ENCODE measurements at regions not wholly inside any gene's neighbourhood (a gene's known extent, or its start where the extent isn't known, plus 50 kb on each side); places are given as distances from the start of the nearest gene placed in this dataset.

DNA sequence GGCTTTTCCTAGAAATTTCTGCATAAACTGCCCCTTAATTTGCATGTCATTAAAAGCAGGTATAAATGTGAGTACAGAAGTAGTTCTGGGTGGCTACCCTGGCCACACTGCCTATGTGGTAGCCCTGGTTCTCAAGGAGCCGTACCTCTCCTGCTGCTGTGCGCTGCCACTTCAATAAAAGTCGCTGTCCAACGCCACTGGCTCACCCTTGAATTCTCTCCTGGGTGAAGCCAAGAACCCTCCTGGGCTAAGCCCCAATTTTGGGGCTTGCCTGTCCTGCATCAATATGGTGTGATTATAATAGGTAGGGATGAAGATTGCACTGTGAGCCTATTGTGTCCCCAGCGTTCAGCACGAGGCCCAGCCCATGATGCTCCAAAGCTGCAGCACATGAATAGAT is 65.6 kb upstream of the C1orf174 start:
- Histone ChIP-seq H3K27me3 (replicated peaks; ENCODE audit: insufficient read depth) (no peaks in the 10 kb centered on the region), H3K36me3 (no peaks in the 10 kb centered on the region), H3K4me3 (no peak overlapping the region), H3K4me1 (ENCODE audit: control insufficient read depth in 1 of 2, low read depth in 2 of 2) (no peaks in the 10 kb centered on the region), H3K27ac (no peak overlapping the region), H3K9me3 (no peaks in the 10 kb centered on the region)
- TF ChIP-seq, protein P1, sequence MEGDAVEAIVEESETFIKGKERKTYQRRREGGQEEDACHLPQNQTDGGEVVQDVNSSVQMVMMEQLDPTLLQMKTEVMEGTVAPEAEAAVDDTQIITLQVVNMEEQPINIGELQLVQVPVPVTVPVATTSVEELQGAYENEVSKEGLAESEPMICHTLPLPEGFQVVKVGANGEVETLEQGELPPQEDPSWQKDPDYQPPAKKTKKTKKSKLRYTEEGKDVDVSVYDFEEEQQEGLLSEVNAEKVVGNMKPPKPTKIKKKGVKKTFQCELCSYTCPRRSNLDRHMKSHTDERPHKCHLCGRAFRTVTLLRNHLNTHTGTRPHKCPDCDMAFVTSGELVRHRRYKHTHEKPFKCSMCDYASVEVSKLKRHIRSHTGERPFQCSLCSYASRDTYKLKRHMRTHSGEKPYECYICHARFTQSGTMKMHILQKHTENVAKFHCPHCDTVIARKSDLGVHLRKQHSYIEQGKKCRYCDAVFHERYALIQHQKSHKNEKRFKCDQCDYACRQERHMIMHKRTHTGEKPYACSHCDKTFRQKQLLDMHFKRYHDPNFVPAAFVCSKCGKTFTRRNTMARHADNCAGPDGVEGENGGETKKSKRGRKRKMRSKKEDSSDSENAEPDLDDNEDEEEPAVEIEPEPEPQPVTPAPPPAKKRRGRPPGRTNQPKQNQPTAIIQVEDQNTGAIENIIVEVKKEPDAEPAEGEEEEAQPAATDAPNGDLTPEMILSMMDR (IDR thresholded peaks at IDR 0.05): no peak
- DNase-seq (ENCODE audit: low spot score) (no peak), ATAC-seq (ENCODE audit: insufficient number of reproducible peaks, low FRiP score, low read depth) (no peak)

DNA sequence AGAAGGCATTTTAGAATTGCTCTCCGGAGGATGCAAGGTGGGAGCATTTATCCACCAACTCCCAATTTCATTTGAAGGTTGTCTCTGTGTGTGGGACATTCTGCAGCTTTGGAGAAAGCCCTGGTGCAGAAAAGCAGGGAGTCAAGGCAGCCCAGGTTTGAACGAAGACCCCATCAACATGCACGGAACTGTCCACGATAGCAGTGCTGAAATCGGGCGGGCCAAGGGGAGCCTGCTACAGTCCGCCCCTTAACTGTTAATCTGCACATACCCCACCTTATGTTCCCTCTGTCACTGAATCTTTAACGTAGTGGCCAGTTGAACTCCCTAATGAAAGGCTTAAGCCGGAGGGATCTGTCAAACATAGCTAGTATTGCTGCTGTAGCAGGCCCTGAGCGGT is 68.8 kb upstream of the C1orf174 start:
- no peak for ATAC-seq (ENCODE audit: insufficient number of reproducible peaks, low FRiP score, low read depth)
- TF ChIP-seq, protein P1 (IDR thresholded peaks at IDR 0.05): no peak

DNA sequence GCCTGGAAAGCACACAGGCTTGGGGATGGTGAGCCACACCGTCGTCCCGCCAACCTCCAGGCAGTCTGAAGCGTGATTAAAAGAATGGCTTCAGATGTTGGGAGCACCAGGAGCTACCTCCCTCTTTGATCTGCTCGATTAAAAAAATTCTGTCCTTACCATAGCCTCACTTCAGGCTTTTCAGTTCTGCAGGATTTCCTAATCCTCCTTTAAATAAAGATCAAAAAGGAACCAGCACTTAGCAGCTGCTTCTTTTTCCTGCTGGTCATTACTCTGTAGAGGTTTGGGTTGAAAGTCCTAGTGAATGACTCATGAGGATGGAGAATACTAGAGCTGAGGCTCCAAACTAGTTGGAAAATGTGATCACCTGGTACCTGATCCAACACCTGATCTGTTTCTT is 71.9 kb upstream of the C1orf174 start:
- TF ChIP-seq, protein P1 (IDR thresholded peaks at IDR 0.05): no peak

More for the DNA sequence above, 68.8 kb upstream of the C1orf174 start:
- Histone ChIP-seq H3K4me3 (no peak overlapping the region), H3K4me1 (ENCODE audit: control insufficient read depth in 1 of 2, low read depth in 2 of 2) (no peaks in the 10 kb centered on the region), H3K27ac (no peak overlapping the region), H3K9me3 (no peaks in the 10 kb centered on the region), H3K27me3 (replicated peaks; ENCODE audit: insufficient read depth) (no peaks in the 10 kb centered on the region), H3K36me3 (no peaks in the 10 kb centered on the region)
- DNase-seq (ENCODE audit: low spot score): no peak

DNA sequence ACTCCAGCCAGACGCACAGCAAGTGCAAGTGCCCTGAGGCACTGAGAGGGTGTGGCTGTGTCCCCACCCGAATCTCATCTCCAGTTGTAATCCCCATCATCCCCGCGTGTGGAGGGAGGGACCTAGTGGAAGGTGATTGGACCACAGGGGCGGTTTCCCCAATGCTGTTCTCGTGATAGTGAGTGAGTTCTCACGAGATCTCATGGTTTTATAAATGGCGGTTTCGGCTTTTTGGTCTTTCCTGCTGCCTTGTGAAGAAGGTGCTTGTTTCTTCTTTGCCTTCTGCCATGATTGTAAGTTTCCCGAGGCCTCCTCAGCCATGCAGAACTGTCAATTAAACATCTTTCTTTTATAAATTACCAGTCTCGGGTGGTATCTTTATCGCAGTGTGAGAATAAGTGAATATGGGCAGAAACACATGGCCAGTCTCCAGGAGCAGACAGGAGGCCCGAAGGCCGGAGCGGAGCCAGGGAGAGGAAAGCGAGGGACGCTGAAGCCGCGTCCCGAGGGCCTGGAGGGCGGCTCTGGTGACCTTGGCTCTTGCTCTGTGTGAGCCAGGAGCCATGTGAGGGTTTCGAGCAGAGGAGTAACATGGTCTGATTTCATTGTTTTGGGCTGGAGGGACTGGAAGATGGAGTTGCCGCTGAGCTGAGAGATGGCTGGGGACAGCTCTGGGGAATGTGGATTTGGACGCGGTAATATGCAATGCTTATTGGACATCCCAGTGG is 76.0 kb upstream of the C1orf174 start:
- H3K27me3 ChIP-seq (replicated peaks; ENCODE audit: insufficient read depth): no peaks in the 10 kb centered on the region
- DNase-seq (ENCODE audit: low spot score) (no peak), ATAC-seq (ENCODE audit: insufficient number of reproducible peaks, low FRiP score, low read depth) (no peak)
- H3K9me3 ChIP-seq: no peaks in the 10 kb centered on the region
- TF ChIP-seq, protein P1 (IDR thresholded peaks at IDR 0.05): no peak
- H3K4me1 ChIP-seq (ENCODE audit: control insufficient read depth in 1 of 2, low read depth in 2 of 2): no peaks in the 10 kb centered on the region
- no peak overlapping the region for H3K4me3 ChIP-seq
- H3K27ac ChIP-seq: no peak overlapping the region
- no peaks in the 10 kb centered on the region for H3K36me3 ChIP-seq

More for the DNA sequence above, 71.9 kb upstream of the C1orf174 start:
- Histone ChIP-seq H3K36me3 (no peaks in the 10 kb centered on the region), H3K4me3 (no peak overlapping the region), H3K27ac (no peak overlapping the region), H3K27me3 (replicated peaks; ENCODE audit: insufficient read depth) (no peaks in the 10 kb centered on the region), H3K9me3 (no peaks in the 10 kb centered on the region), H3K4me1 (ENCODE audit: control insufficient read depth in 1 of 2, low read depth in 2 of 2) (no peaks in the 10 kb centered on the region)
- no peak for ATAC-seq (ENCODE audit: insufficient number of reproducible peaks, low FRiP score, low read depth)
- no peak for DNase-seq (ENCODE audit: low spot score)

DNA sequence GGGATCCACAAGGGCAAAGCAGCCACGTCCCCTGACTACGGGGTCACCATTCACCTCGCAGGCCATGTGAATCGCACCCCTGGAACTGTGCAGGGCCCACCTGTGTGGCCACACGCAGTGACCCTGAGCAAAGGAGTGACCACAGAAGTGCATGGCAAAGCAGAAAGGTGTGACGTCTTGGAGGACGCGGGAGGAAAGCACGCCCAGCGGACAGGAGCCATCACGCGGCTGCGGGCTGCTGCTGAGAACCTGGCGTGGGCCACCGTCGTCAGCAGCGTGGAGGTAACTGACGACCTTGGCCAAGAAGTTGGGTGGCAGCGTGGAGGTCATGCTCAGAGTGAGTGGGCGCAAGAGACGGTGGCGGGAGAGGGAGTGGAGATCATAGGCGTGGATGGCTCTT is 76.7 kb upstream of the C1orf174 start:
- H3K27ac ChIP-seq: no peak overlapping the region
- TF ChIP-seq, protein P1 (IDR thresholded peaks at IDR 0.05): no peak

More for the DNA sequence above, 76.7 kb upstream of the C1orf174 start:
- H3K4me1 ChIP-seq (ENCODE audit: control insufficient read depth in 1 of 2, low read depth in 2 of 2): no peaks in the 10 kb centered on the region
- H3K36me3 ChIP-seq: no peaks in the 10 kb centered on the region
- no peak overlapping the region for H3K4me3 ChIP-seq
- ATAC-seq (ENCODE audit: insufficient number of reproducible peaks, low FRiP score, low read depth): no peak
- no peaks in the 10 kb centered on the region for H3K27me3 ChIP-seq (replicated peaks; ENCODE audit: insufficient read depth)
- H3K9me3 ChIP-seq: no peaks in the 10 kb centered on the region
- DNase-seq (ENCODE audit: low spot score): no peak
